ENCODE measurements at regions not wholly inside any gene's neighbourhood (a gene's known extent, or its start where the extent isn't known, plus 50 kb on each side); places are given as distances from the start of the nearest gene placed in this dataset.
"Not testable (repeated sequence)": the region's sequence is repeated elsewhere in the genome, so short reads cannot be mapped to it uniquely, and the experiment has no call there.

DNA sequence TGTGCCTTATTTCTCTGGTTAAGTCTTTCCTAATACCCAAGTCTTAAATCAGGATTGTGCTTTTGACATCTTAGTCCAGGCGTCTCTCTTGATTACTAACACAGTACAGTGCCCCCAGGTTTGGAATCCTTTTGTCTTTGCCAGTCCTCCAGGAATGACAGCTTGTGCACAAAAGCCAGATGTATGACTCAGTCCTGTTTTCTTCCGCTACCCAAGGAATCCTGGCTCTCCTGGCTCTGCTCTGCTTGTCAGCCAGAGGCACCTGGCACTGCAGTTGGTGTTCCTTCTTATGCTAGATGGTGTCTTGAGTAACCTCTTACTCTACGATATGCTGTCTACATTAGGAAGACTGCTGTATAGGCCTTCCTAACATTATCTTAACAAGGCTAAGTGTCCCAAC is 728.2 kb upstream of the NECTIN3 start:
- Histone ChIP-seq H3K9me3 (ENCODE audit: control insufficient read depth, insufficient read depth, low read length) (no peaks in the 10 kb centered on the region), H3K36me3 (ENCODE audit: insufficient read depth, low read length) (no peaks in the 10 kb centered on the region), H3K4me1 (ENCODE audit: insufficient read depth, low read length) (no peaks in the 10 kb centered on the region), H3K9ac (ENCODE audit: low read depth, low read length) (no peak overlapping the region)

DNA sequence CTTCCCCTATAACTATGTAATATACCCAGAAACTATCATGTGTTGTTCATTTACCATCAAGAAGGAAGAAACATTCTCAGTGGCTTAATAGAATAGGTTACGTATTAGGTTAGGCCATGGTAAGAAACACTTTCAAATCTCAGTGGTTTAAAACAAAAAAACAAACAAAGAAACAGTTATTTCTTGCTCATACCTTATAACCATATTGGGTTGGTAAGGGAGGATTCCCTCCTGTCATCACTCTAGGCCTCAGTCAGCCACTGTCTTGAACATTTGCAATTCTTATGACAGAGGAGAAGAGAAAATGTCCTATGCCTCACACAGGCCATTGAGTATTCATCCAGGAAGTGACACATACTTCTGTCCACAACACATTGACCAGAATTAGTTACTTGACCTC is 727.7 kb upstream of the NECTIN3 start:
- Histone ChIP-seq H3K9me3 (ENCODE audit: control insufficient read depth, insufficient read depth, low read length) (no peaks in the 10 kb centered on the region), H3K9ac (ENCODE audit: low read depth, low read length) (no peak overlapping the region)

DNA sequence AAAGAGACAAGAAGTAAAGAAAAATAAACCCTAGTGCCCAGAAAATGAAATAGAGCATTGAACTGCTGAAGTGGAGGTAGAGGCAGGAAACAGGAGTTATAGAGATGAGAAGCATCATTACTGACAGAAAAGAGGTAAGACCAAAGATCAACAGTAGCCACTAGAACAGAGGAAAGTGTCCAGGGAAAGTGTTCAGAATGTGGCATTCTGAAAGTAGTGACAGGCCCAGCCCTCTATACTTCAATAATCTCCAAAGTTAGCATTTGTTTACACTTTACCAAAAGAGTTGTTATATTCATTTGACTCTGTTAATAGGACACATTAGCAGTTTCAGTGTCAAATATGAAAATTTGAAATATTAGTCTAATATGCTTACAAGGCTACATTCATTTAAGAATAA is 727.1 kb upstream of the NECTIN3 start:
- H3K9ac ChIP-seq (ENCODE audit: low read depth, low read length), result no peak overlapping the region
- H3K36me3 ChIP-seq (ENCODE audit: insufficient read depth, low read length), result no peaks in the 10 kb centered on the region
- no peaks in the 10 kb centered on the region for H3K4me1 ChIP-seq (ENCODE audit: insufficient read depth, low read length)
- no peaks in the 10 kb centered on the region for H3K9me3 ChIP-seq (ENCODE audit: control insufficient read depth, insufficient read depth, low read length)

More for the DNA sequence above, 727.7 kb upstream of the NECTIN3 start:
- no peaks in the 10 kb centered on the region for H3K36me3 ChIP-seq (ENCODE audit: insufficient read depth, low read length)
- no peaks in the 10 kb centered on the region for H3K4me1 ChIP-seq (ENCODE audit: insufficient read depth, low read length)

DNA sequence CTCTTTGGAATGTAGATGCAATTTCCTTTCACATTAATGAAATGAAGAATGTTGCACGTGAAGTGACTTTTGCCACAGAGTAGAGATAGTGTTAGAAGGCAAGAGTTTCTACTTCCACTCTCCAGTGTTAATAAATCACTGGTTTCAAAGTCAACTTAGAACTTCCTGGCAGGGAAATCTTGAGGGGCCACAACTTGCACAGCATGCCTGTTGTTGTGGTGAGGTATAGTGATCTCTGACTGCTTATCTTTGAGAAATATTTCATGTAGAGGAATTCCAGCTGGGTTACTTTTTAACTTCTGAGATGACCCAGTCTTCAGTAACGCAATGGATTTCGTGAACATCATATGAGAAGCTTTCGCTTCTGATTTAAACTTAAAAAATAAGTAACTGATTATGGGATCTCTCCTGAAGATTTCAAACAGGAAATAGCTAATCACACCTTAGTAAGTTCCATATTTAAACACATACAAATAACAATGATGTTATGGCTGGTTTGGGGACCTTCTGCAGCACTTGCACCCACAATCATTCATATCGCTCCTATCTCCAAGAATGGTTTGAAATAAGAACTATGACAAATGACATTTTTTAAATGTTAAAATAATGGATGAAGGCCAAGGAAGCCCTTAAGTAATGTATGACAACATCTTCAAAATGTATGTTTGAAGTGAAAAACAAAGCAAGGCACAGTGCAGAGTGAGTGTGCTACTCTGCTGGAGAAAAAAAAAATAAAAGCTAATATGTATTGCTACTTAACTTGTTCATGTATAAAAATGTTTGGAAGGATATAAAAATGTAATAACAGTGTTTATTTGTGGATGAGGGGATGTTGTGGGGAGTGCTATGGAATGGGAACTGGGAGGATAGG is 726.5 kb upstream of the NECTIN3 start:
- Histone ChIP-seq H3K9me3 (ENCODE audit: control insufficient read depth, insufficient read depth, low read length) (no peaks in the 10 kb centered on the region), H3K36me3 (ENCODE audit: insufficient read depth, low read length) (no peaks in the 10 kb centered on the region), H3K4me1 (ENCODE audit: insufficient read depth, low read length) (no peaks in the 10 kb centered on the region), H3K9ac (ENCODE audit: low read depth, low read length) (no peak overlapping the region)

DNA sequence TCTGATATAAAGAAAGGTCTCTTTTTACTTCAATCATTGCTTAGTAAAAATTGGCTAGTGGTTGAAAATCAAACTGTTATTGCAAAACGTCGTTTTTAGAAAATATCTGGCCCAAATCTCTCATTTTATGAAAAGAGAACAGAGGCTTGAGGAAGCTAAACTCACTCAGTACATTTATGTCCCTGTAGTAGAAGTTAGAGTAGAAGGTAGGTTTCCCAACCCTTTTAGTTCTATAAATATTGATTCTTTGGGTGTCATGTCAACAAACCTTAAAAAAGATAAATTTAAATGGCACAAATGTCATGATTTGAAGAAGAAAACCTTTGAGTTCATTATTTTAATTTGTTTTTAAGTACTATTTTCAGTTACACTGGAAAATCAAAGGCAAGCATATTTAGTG is 722.3 kb upstream of the NECTIN3 start:
- H3K9ac ChIP-seq (ENCODE audit: low read depth, low read length), result no peak overlapping the region
- H3K9me3 ChIP-seq (ENCODE audit: control insufficient read depth, insufficient read depth, low read length), result no peaks in the 10 kb centered on the region
- H3K36me3 ChIP-seq (ENCODE audit: insufficient read depth, low read length), result no peaks in the 10 kb centered on the region
- H3K4me1 ChIP-seq (ENCODE audit: insufficient read depth, low read length), result no peaks in the 10 kb centered on the region

DNA sequence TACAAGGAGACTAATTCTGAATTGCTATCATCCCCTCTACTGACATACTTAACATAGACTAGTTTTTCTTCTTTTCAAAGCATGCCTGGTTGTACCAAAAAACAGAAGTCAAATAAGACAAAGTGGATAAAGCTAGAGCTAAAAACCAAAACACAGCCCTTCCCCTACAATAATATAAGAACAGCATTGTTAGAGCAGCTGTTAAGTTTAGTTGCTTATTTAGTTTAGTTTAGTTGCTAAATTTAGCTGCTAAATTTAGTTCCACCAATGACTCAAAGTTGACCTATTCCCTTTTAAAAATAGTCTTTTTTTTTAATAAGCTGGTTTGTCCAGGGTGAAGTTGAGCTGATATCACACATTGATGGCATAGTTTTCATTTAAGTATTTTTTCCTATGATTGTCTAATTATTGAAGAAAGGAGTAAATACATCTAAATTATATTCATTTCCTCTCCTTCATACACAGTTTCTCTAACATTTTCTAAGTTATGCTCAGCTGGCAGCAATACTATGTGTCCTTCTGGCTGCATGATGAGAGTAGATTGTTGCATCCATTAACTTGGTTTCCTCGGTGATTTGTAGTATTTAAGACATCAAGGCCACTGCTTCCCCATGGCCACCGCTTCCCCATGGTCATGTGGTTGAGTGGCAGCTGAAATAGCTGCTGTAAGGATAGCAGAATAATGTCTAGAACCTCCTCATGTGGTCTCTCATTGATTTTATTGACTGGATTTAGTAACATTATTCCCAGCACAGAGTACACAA is 718.6 kb upstream of the NECTIN3 start:
- H3K4me1 ChIP-seq (ENCODE audit: insufficient read depth, low read length), result no peaks in the 10 kb centered on the region
- no peak overlapping the region for H3K9ac ChIP-seq (ENCODE audit: low read depth, low read length)
- no peaks in the 10 kb centered on the region for H3K36me3 ChIP-seq (ENCODE audit: insufficient read depth, low read length)
- no peaks in the 10 kb centered on the region for H3K9me3 ChIP-seq (ENCODE audit: control insufficient read depth, insufficient read depth, low read length)

DNA sequence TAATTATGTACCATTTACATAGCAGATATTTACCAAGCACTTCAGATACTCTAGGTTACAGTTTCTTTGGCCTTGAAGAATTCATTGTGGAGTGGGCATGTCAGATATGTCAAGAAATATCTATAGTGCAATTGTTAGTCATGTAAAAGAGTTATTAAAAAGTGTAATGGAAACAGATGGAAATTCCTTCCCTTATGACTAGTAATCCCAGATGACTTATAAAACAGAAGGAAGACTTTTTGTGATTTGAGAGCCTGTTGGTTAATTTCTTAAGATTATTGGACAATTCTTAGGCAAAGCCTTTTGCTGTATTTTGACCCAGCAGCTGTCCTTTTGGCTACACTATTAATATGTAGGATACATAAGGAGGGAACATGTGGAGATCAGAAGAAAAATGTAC is 708.9 kb upstream of the NECTIN3 start:
- no peaks in the 10 kb centered on the region for H3K9me3 ChIP-seq (ENCODE audit: control insufficient read depth, insufficient read depth, low read length)
- H3K4me1 ChIP-seq (ENCODE audit: insufficient read depth, low read length), result no peaks in the 10 kb centered on the region
- no peaks in the 10 kb centered on the region for H3K36me3 ChIP-seq (ENCODE audit: insufficient read depth, low read length)

DNA sequence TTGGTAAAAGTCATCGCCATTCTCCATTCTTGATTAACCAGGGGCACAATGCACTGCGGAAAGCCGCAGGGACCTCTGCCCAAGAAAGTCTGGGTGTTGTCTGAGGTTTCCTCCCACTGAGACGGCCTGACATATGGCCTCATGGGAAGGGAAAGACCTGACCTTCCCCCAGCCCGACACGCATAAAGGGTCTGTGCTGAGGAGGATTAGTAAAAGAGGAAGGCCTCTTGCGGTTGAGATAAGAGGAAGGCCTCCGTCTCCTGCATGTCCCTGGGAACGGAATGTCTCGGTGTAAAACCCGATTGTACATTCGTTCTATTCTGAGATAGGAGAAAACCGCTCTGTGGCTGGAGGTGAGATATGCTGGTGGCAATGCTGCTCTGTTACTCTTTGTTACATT is 704.3 kb upstream of the NECTIN3 start:
- H3K9ac ChIP-seq (ENCODE audit: low read depth, low read length); H3K36me3 ChIP-seq (ENCODE audit: insufficient read depth, low read length); H3K9me3 ChIP-seq (ENCODE audit: control insufficient read depth, insufficient read depth, low read length); H3K4me1 ChIP-seq (ENCODE audit: insufficient read depth, low read length): not testable (repeated sequence)

More for the DNA sequence above, 708.9 kb upstream of the NECTIN3 start:
- H3K9ac ChIP-seq (ENCODE audit: low read depth, low read length), result no peak overlapping the region

DNA sequence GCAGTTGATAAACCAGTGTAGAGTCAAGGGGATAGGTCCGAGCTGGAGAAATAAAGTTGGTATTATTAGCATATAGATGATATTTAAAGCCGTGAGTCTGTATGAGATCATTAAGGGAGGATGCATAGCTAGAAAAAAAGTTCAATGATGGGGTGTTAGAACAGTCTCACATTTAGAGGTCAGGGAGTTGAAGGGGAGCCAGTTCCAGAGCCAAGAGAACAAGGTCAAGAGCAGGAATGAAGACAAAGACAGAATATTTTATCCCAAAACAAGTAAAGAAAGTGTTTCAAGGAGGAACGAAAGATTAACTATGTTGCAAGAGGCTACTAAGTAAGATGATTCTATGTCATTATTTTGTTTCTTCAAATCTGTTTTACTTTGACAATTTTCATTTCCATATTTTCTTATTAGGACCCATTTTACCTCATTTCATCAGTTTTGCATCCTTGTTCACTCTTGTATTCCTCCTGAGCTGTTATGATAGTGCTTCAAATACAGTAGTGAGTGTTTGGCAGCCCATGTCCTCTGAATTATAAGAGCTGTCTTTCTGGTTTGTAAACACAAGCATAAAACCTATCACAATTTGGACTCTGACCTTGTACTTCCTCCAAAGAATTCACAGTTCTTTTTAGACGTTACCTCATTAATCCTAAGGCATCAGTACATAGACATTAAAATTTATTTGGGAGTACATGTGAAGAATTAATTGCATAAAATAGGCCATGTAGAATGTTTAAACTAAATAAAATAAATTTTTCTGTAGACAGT is 695.7 kb upstream of the NECTIN3 start:
- Histone ChIP-seq H3K9ac (ENCODE audit: low read depth, low read length) (no peak overlapping the region), H3K4me1 (ENCODE audit: insufficient read depth, low read length) (no peaks in the 10 kb centered on the region), H3K9me3 (ENCODE audit: control insufficient read depth, insufficient read depth, low read length) (no peaks in the 10 kb centered on the region), H3K36me3 (ENCODE audit: insufficient read depth, low read length) (no peaks in the 10 kb centered on the region)

DNA sequence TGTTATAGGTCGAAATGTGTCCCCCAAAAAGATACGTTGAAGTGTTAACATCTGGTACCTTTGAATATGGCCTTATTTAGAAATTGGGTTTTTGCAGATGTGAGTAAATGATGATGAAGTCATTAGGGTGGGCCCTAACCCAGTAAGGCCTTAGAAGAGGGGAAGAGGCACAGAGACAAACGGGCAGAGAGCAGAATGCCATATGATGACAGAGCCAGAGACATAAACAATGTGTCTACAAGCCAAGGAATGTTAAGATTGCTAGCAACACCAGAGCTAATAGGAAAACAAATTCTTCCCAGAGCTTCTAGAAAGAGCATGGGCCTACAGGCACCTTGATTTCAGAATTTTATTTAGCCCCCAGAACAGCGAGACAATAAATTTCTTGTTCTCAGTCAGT is 693.1 kb upstream of the NECTIN3 start:
- no peaks in the 10 kb centered on the region for H3K36me3 ChIP-seq (ENCODE audit: insufficient read depth, low read length)
- H3K9me3 ChIP-seq (ENCODE audit: control insufficient read depth, insufficient read depth, low read length), result no peaks in the 10 kb centered on the region
- no peak overlapping the region for H3K9ac ChIP-seq (ENCODE audit: low read depth, low read length)
- H3K4me1 ChIP-seq (ENCODE audit: insufficient read depth, low read length), result no peaks in the 10 kb centered on the region

DNA sequence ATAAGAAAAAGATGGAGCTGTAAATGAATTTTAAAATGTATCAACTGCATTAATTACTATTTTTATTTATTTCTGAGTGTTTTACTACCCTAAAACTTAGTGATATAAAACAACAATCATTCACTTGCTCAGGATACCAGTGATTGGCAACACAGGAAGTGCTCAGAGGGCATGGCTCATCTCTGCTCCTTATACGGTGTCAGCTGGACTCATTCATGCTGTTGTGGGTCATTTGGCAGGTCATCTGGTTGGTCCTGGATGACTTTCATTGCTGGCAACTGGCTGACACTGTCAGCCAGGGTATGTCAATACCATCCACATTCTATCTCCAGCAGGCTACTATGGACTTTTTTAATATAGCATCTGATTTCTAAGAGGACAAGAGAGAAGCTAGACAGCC is 689.6 kb upstream of the NECTIN3 start:
- Histone ChIP-seq H3K4me1 (ENCODE audit: insufficient read depth, low read length) (no peaks in the 10 kb centered on the region), H3K36me3 (ENCODE audit: insufficient read depth, low read length) (no peaks in the 10 kb centered on the region), H3K9ac (ENCODE audit: low read depth, low read length) (no peak overlapping the region), H3K9me3 (ENCODE audit: control insufficient read depth, insufficient read depth, low read length) (no peaks in the 10 kb centered on the region)

DNA sequence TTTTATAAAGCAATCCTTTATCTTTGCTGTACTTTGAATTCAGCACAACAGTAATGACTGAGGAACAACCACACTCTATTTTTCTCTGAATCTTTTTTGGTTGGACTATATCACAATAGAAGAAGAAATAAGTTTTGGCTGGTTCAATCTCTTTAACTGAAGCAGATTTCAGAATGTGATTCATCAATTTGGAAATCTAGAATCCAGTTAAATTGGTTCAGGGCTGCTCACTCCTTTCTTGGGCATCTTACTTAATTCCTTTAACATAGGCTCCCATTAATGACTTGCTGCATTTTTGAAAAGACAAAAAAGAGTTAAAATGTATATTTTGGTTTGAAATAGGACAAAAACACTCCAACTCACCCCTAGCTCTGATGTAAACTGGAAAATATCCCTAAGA is 688.3 kb upstream of the NECTIN3 start:
- Histone ChIP-seq H3K9me3 (ENCODE audit: control insufficient read depth, insufficient read depth, low read length) (no peaks in the 10 kb centered on the region), H3K9ac (ENCODE audit: low read depth, low read length) (no peak overlapping the region), H3K4me1 (ENCODE audit: insufficient read depth, low read length) (no peaks in the 10 kb centered on the region), H3K36me3 (ENCODE audit: insufficient read depth, low read length) (no peaks in the 10 kb centered on the region)

DNA sequence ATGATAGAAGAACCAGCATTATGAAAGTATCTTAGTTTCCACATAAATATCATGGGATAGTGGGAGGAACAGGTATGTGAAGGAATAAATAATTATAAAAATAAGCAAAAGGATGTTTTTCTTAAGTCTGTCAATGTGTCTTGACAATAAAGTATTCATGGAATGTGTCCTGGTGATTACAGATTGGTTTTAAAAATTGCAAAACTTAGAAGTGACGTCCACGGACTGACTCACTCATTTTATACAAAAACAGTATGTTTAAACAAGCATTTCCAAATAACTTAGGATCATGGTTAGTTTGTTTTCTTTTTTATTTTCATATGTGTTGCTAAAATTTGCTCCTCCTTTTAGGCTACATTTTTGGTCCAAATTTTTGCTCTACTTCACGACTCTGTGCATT is 687.0 kb upstream of the NECTIN3 start:
- Histone ChIP-seq H3K36me3 (ENCODE audit: insufficient read depth, low read length) (no peaks in the 10 kb centered on the region), H3K9me3 (ENCODE audit: control insufficient read depth, insufficient read depth, low read length) (no peaks in the 10 kb centered on the region), H3K4me1 (ENCODE audit: insufficient read depth, low read length) (no peaks in the 10 kb centered on the region), H3K9ac (ENCODE audit: low read depth, low read length) (no peak overlapping the region)

DNA sequence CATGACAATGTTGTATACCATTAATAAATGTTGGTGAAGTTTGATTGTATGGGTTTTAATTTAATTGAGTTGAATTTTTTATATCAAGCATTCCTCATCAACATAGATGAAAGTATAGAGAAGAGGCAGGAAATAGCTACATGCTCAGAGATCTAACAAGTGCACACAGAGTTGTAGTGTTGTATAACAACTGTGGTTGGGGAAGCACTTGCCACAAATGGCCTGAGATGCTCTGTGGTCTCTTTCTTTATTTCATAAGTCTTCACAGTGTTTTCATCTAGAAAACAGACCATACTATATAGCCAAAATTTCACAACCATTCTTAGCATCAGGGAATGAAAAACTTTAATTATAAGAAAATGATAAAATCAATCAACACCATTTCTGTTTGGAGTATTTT is 682.6 kb upstream of the NECTIN3 start:
- no peaks in the 10 kb centered on the region for H3K9me3 ChIP-seq (ENCODE audit: control insufficient read depth, insufficient read depth, low read length)
- H3K36me3 ChIP-seq (ENCODE audit: insufficient read depth, low read length), result no peaks in the 10 kb centered on the region
- no peak overlapping the region for H3K9ac ChIP-seq (ENCODE audit: low read depth, low read length)
- H3K4me1 ChIP-seq (ENCODE audit: insufficient read depth, low read length), result peaks cover 19% of the 10 kb centered on the region
